GM12801 (cell line): ENCODE measurements at regions not wholly inside any gene's neighbourhood (a gene's known extent, or its start where the extent isn't known, plus 50 kb on each side); places are given as distances from the start of the nearest gene placed in this dataset.

ENCODE experiments used
- TF ChIP-seq, protein P1 (sequence below): IDR thresholded peaks from one replicate; pipeline ENCODE4 v1.5.1; 2011; ENCODE audit warnings: control low read depth; ENCODE audit not compliant: insufficient read length; ENCODE audit errors: extremely low read depth

DNA sequence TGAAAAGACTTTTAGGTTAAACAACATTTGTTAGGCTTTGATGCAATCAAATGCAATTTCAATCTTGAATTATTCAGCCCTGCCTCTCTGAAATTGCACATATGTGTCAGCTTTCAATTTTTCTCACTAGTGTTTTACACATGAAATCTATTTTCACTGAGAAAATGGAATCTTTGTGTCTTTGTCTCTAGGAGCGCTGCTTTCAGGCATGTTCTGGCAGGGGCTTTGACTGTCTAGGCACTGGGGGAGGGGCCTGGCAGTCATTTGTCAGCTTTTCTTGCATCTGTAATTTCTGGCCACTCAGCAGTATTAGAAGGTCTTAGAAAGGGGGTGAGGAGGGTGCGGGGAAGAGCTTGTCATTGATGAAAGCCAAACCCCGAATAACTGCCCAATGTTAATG, 264.4 kb downstream of the PTPRC start:
- TF ChIP-seq, protein P1, sequence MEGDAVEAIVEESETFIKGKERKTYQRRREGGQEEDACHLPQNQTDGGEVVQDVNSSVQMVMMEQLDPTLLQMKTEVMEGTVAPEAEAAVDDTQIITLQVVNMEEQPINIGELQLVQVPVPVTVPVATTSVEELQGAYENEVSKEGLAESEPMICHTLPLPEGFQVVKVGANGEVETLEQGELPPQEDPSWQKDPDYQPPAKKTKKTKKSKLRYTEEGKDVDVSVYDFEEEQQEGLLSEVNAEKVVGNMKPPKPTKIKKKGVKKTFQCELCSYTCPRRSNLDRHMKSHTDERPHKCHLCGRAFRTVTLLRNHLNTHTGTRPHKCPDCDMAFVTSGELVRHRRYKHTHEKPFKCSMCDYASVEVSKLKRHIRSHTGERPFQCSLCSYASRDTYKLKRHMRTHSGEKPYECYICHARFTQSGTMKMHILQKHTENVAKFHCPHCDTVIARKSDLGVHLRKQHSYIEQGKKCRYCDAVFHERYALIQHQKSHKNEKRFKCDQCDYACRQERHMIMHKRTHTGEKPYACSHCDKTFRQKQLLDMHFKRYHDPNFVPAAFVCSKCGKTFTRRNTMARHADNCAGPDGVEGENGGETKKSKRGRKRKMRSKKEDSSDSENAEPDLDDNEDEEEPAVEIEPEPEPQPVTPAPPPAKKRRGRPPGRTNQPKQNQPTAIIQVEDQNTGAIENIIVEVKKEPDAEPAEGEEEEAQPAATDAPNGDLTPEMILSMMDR: no peak

GRCh38 chr1:198903621-198904020, 264.8 kb downstream of the PTPRC start:
- TF ChIP-seq, protein P1: no peak

DNA sequence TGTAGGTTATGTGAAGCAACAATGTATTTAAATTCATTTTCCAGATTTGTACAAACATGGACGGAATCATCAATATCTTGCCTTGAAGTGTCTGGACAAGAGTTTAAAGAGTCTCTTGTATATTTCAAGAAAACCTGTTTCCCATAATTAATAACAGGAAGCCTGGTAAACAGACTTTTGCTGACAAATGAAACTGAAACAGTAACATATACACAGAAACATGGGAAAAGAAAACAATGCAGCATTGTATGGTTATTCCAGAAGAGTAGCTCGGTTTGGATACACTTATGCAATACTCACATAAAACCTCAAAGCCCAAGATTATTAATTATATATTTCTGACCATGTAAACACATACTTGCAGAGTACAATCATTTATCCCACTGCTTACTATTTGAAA, 265.5 kb downstream of the PTPRC start:
- TF ChIP-seq, protein P1: no peak

- TF ChIP-seq, protein P1: no peak
These were observed 268.0 kb downstream of the PTPRC start for GRCh38 chr1:198906739-198907422.

GRCh38 chr1:198907423-198907746, 268.5 kb downstream of the PTPRC start:
- TF ChIP-seq, protein P1: no peak

GRCh38 chr1:198908995-198909394, 270.2 kb downstream of the PTPRC start:
- TF ChIP-seq, protein P1: no peak

- TF ChIP-seq, protein P1: no peak
These were observed 271.1 kb downstream of the PTPRC start for GRCh38 chr1:198909973-198910372.
